B cell (primary cell): ENCODE measurements at regions not wholly inside any gene's neighbourhood (a gene's known extent, or its start where the extent isn't known, plus 50 kb on each side); places are given as distances from the start of the nearest gene placed in this dataset.

ENCODE experiments used
- ATAC-seq: fragments of 200-7000 bp; cut with Tn5 transposase; one replicate; pipeline ENCODE4 v1.10.0; 2021; ENCODE audit warnings: low read depth, mild to moderate bottlenecking, moderate number of reproducible peaks, moderate library complexity
- CTCF ChIA-PET: fragments of 350-600 bp; sonication (Branson Sonifier 250); formaldehyde crosslinking; loops from one replicate; lab custom pipeline; 2021; ENCODE audit warnings: antibody characterized with exemption, inconsistent platforms; lab: Charles Lee
- POLR2A ChIA-PET: fragments of 350-600 bp; sonication (Branson Sonifier 250); formaldehyde crosslinking; loops from one replicate; lab custom pipeline; 2021; ENCODE audit warnings: antibody characterized with exemption; lab: Charles Lee
- DNase-seq: peaks from one replicate; pipeline ENCODE4 v3.0.0; 2013
- H2AFZ ChIP-seq: 2 replicates; pipeline ENCODE4 v1.6.1; 2012; ENCODE audit warnings: mild to moderate bottlenecking, low read depth, low read length; ENCODE audit not compliant: insufficient read depth, poor library complexity, severe bottlenecking
- H3K27ac ChIP-seq, 2 donors: 1 replicate in 1 of 2; 2 replicates in 1 of 2; pipeline ENCODE4 v1.5.1; 2012 to 2013; ENCODE audit warnings: low read length in 2 of 2, mild to moderate bottlenecking in 2 of 2, moderate library complexity in 1 of 2
- H3K27me3 ChIP-seq, 4 experiments: fragments of 200-600 bp in 1 of 4; sonication (generic) in 1 of 4; replicated peaks in 1 of 4; 1 replicate in 2 of 4; 2 replicates in 2 of 4; pipeline versions ENCODE4 v1.6.1 to v1.7.0; 2013 to 2016; ENCODE audit warnings: low read length in 3 of 4, mild to moderate bottlenecking in 2 of 4, mixed read lengths in 1 of 4, moderate library complexity in 1 of 4; ENCODE audit not compliant: insufficient read depth in 4 of 4, control insufficient read depth in 3 of 4; ENCODE audit errors: control extremely low read depth in 1 of 4
- H3K36me3 ChIP-seq, 2 experiments: replicated peaks in 1 of 2; 1 replicate in 1 of 2; 2 replicates in 1 of 2; pipeline versions ENCODE4 v1.6.1 to v1.7.1; 2013; ENCODE audit warnings: low read length in 1 of 2; ENCODE audit not compliant: insufficient read depth in 2 of 2, control insufficient read depth in 1 of 2; ENCODE audit errors: control extremely low read depth in 1 of 2, extremely low read depth in 1 of 2
- H3K4me1 ChIP-seq, 2 donors: fragments of 200-600 bp in 1 of 2; sonication (generic) in 1 of 2; 1 replicate in 1 of 2; 2 replicates in 1 of 2; pipeline versions ENCODE4 v1.5.1 to v1.6.1; 2013 to 2017; ENCODE audit warnings: low read length in 2 of 2; ENCODE audit not compliant: control insufficient read depth in 2 of 2, insufficient read depth in 2 of 2
- H3K4me2 ChIP-seq: replicated peaks from 2 replicates; pipeline ENCODE3; 2012; ENCODE audit warnings: mild to moderate bottlenecking, low read depth, low read length; ENCODE audit not compliant: poor library complexity, severe bottlenecking
- H3K4me3 ChIP-seq, 5 experiments: fragments of 200-600 bp in 1 of 5; sonication (generic) in 1 of 5; 1 replicate in 3 of 5; 2 replicates in 2 of 5; pipeline versions ENCODE4 v1.5.1 to v1.7.0; 2011 to 2016; ENCODE audit warnings: low read length in 4 of 5, mild to moderate bottlenecking in 4 of 5, low read depth in 2 of 5, control low read depth in 1 of 5, moderate library complexity in 1 of 5; ENCODE audit not compliant: insufficient read depth in 1 of 5; ENCODE audit errors: control extremely low read depth in 1 of 5, extremely low read depth in 1 of 5
- H3K79me2 ChIP-seq: fragments of 200-600 bp; sonication (generic); one replicate; pipeline ENCODE4 v1.6.0; 2016; ENCODE audit warnings: low read length; ENCODE audit not compliant: control insufficient read depth, insufficient read depth
- H3K9ac ChIP-seq: fragments of 200-600 bp; sonication (generic); 2 replicates; pipeline ENCODE4 v1.6.1; 2017; ENCODE audit warnings: mild to moderate bottlenecking, low read length, moderate library complexity
- H3K9me3 ChIP-seq, 3 donors: one replicate each; pipeline versions ENCODE4 v1.6.1 to v1.7.1; 2013; ENCODE audit warnings: low read length in 2 of 3; ENCODE audit not compliant: control insufficient read depth in 2 of 3, insufficient read depth in 1 of 3; ENCODE audit errors: control extremely low read depth in 1 of 3
- H4K20me1 ChIP-seq: 2 replicates; pipeline ENCODE4 v1.6.0; 2012; ENCODE audit warnings: mild to moderate bottlenecking, low read length; ENCODE audit not compliant: insufficient read depth, control insufficient read depth, poor library complexity, severe bottlenecking
- H3K27ac Mint-ChIP-seq: one replicate; pipeline ENCODE4 v1.8.0; 2021; ENCODE audit warnings: mixed read lengths
- H3K27me3 Mint-ChIP-seq: one replicate; pipeline ENCODE4 v1.8.0; 2021; ENCODE audit warnings: mixed read lengths
- H3K4me1 Mint-ChIP-seq: one replicate; pipeline ENCODE4 v1.8.0; 2021; ENCODE audit warnings: mixed read lengths
- H3K4me3 Mint-ChIP-seq: one replicate; pipeline ENCODE4 v1.8.0; 2021; ENCODE audit warnings: mixed read lengths
- H3K9me3 Mint-ChIP-seq: one replicate; pipeline ENCODE4 v1.8.0; 2022; ENCODE audit warnings: mixed read lengths; ENCODE audit not compliant: insufficient read depth
- EZH2 ChIP-seq: IDR thresholded peaks from 2 replicates; pipeline ENCODE4 v1.6.1; 2012; ENCODE audit warnings: borderline replicate concordance, low read depth, mild to moderate bottlenecking, moderate library complexity, low read length; ENCODE audit not compliant: insufficient read depth, poor library complexity, severe bottlenecking
- WGBS: methylation state at CpG from one replicate; pipeline ENCODE4 v1.1.5; 2013; ENCODE audit warnings: missing lambda C conversion rate; ENCODE audit not compliant: insufficient coverage; 5-methylcytosine and 5-hydroxymethylcytosine counted together
- intact Hi-C: fragments of 100-400 bp; cut with micrococcal nuclease; formaldehyde crosslinking; loops from one replicate; pipeline ENCODE4 v1.10.0; 2022
- TF ChIP-seq, protein P1 (sequence below): fragments of 200-600 bp; IDR thresholded peaks from one replicate; pipeline ENCODE4 v1.8.0; 2022; ENCODE audit warnings: antibody characterized with exemption, mild to moderate bottlenecking

DNA sequence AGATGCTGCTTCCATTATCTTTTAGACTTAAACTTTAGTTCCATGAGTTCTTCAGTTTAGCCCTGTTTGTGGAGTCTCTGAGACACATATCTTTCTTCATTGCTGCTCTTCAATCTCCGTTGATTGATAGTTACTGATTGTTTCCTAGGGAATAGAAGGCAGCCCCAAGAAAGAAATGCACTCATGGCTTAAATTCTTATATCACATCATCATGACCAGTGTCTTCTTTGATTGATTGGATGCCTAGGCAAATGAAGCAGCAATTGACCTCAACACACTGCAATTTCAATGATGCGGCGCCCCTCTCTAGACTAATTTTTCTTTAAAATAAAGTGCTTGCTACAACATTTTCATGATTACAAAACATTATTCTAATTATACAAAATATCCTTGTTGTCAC lies 576.5 kb upstream of the VSTM2A start:
- no peaks in the 10 kb centered on the region for H3K79me2 ChIP-seq
- CTCF ChIA-PET: no interaction called here

DNA sequence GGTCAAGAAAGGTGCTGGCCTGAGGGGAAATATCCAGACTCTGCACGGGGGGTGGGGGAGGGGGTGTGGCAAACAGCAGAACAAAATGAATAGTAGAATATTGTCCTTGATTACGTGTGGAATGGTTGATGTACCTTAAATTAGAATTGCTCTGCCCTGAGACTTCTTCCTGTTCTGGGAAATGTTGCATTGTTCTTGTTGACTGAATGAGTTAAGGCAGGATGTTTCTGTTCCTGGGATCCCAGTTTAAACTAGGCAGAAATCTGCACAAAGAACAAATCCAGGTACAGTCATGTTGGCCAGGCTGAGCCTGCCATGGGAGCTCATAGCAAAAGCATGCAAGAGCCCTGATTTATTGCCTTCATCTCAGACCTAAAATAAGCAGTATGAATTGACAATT lies 558.7 kb upstream of the VSTM2A start:
- ATAC-seq (no peak), DNase-seq (no peak)
- Histone ChIP-seq H4K20me1 (no peaks in the 10 kb centered on the region), H3K27me3 (no peaks in the 10 kb centered on the region), H3K36me3 (no peaks in the 10 kb centered on the region), H2AFZ (no peak overlapping the region), H3K4me3 (no peak overlapping the region), H3K4me1 (no peaks in the 10 kb centered on the region), H3K79me2 (no peaks in the 10 kb centered on the region), H3K9me3 (peaks cover 0 to 7% (median 6%) of the 10 kb centered on the region in 3 donors), H3K9ac (no peak overlapping the region), H3K4me2 (no peak overlapping the region), H3K27ac (no peak overlapping the region)
- Mint-ChIP-seq H3K9me3 (peaks cover 11% of the 10 kb centered on the region), H3K27ac (no peak overlapping the region), H3K27me3 (no peaks in the 10 kb centered on the region), H3K4me1 (no peaks in the 10 kb centered on the region), H3K4me3 (no peak overlapping the region)
- ChIA-PET CTCF (no interaction called here), POLR2A (no interaction called here)
- no peak for TF ChIP-seq EZH2
- TF ChIP-seq, protein P1, sequence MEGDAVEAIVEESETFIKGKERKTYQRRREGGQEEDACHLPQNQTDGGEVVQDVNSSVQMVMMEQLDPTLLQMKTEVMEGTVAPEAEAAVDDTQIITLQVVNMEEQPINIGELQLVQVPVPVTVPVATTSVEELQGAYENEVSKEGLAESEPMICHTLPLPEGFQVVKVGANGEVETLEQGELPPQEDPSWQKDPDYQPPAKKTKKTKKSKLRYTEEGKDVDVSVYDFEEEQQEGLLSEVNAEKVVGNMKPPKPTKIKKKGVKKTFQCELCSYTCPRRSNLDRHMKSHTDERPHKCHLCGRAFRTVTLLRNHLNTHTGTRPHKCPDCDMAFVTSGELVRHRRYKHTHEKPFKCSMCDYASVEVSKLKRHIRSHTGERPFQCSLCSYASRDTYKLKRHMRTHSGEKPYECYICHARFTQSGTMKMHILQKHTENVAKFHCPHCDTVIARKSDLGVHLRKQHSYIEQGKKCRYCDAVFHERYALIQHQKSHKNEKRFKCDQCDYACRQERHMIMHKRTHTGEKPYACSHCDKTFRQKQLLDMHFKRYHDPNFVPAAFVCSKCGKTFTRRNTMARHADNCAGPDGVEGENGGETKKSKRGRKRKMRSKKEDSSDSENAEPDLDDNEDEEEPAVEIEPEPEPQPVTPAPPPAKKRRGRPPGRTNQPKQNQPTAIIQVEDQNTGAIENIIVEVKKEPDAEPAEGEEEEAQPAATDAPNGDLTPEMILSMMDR: no peak
- 68% methylated on average over 2 of the region's 2 CpGs for WGBS
- intact Hi-C loops: no loop called here

More for the DNA sequence above, 576.5 kb upstream of the VSTM2A start:
- no peaks in the 10 kb centered on the region for H3K27me3 Mint-ChIP-seq
- DNase-seq (no peak), ATAC-seq (no peak)
- intact Hi-C loops: no loop called here
- 82% methylated on average over 2 of the region's 3 CpGs for WGBS
- Histone ChIP-seq H3K36me3 (no peaks in the 10 kb centered on the region), H3K9me3 (no peaks in the 10 kb centered on the region), H3K4me1 (no peaks in the 10 kb centered on the region), H3K27ac (no peak overlapping the region), H3K4me2 (no peak overlapping the region), H4K20me1 (no peaks in the 10 kb centered on the region), H3K4me3 (no peak overlapping the region), H3K9ac (no peak overlapping the region), H3K27me3 (no peaks in the 10 kb centered on the region), H2AFZ (no peak overlapping the region)
- H3K4me3 Mint-ChIP-seq: no peak overlapping the region
- H3K4me1 Mint-ChIP-seq: no peaks in the 10 kb centered on the region
- TF ChIP-seq, protein P1: no peak
- no peak for TF ChIP-seq EZH2
- H3K9me3 Mint-ChIP-seq: peaks cover 3% of the 10 kb centered on the region
- H3K27ac Mint-ChIP-seq: no peak overlapping the region
- POLR2A ChIA-PET: no interaction called here
